PC-9 (cell line): ENCODE measurements at regions not wholly inside any gene's neighbourhood (a gene's known extent, or its start where the extent isn't known, plus 50 kb on each side); places are given as distances from the start of the nearest gene placed in this dataset.

Source experiments
- BruUV-seq: library from RNA; stranded (reverse); fragments of 400-500 nt; replicated peaks from 2 replicates; lab custom pipeline; 2021; lab: Mats Ljungman, UMichigan
- CTCF ChIA-PET: fragments of 300-600 bp; sonication (Branson Sonifier 250); formaldehyde crosslinking; loops from one replicate; lab custom pipeline; 2022; ENCODE audit warnings: antibody characterized with exemption; lab: Charles Lee
- POLR2A ChIA-PET: fragments of 300-600 bp; sonication (Branson Sonifier 250); formaldehyde crosslinking; loops from one replicate; lab custom pipeline; 2022; ENCODE audit warnings: antibody characterized with exemption; ENCODE audit not compliant: unreplicated experiment; lab: Charles Lee
- DNase-seq, 2 experiments: peaks; one replicate each; pipeline versions ENCODE4 v3.0.0 to v3.0.0-alpha.2; 2015 to 2022; ENCODE audit warnings: mixed read lengths in 1 of 2
- H2AFZ ChIP-seq: fragments of 200-600 bp; sonication (generic); 2 replicates; pipeline ENCODE4 v1.8.1; 2017; ENCODE audit warnings: antibody characterized with exemption
- H3F3A ChIP-seq: fragments of 200-600 bp; sonication (generic); 2 replicates; pipeline ENCODE4 v1.8.1; 2017; ENCODE audit warnings: antibody characterized with exemption, mild to moderate bottlenecking, low read depth; ENCODE audit not compliant: insufficient read depth
- H3K27ac ChIP-seq: fragments of 200-600 bp; sonication (generic); 2 replicates; pipeline ENCODE4 v1.6.1; 2016; ENCODE audit warnings: mixed run types
- H3K27me3 ChIP-seq: fragments of 200-600 bp; sonication (generic); 2 replicates; pipeline ENCODE4 v1.6.1; 2016; ENCODE audit warnings: low read depth, mixed run types; ENCODE audit not compliant: insufficient read depth
- H3K36me3 ChIP-seq: fragments of 200-600 bp; sonication (generic); 2 replicates; pipeline ENCODE4 v1.6.1; 2016; ENCODE audit warnings: low read depth, mixed run types
- H3K4me1 ChIP-seq: fragments of 200-600 bp; sonication (generic); replicated peaks from 2 replicates; pipeline ENCODE4 v1.6.1; 2016; ENCODE audit warnings: mixed run types; ENCODE audit not compliant: insufficient read depth
- H3K4me2 ChIP-seq: fragments of 200-600 bp; sonication (generic); 2 replicates; pipeline ENCODE4 v1.6.1; 2017; ENCODE audit warnings: mixed run types
- H3K4me3 ChIP-seq: fragments of 200-600 bp; sonication (generic); 2 replicates; pipeline ENCODE4 v1.6.1; 2016; ENCODE audit warnings: mixed run types
- H3K79me2 ChIP-seq: fragments of 200-600 bp; sonication (generic); 2 replicates; pipeline ENCODE4 v1.6.1; 2017; ENCODE audit warnings: low read depth, mixed run types
- H3K9me2 ChIP-seq: fragments of 200-600 bp; sonication (generic); 2 replicates; pipeline ENCODE4 v1.8.1; 2017; ENCODE audit warnings: mild to moderate bottlenecking; ENCODE audit not compliant: insufficient read depth
- H3K9me3 ChIP-seq: fragments of 200-600 bp; sonication (generic); 2 replicates; pipeline ENCODE4 v1.8.1; 2016; ENCODE audit warnings: low read depth; ENCODE audit not compliant: insufficient read depth
- H4K20me1 ChIP-seq: fragments of 200-600 bp; sonication (generic); 2 replicates; pipeline ENCODE4 v1.8.1; 2017; ENCODE audit not compliant: insufficient read depth
- EZH2 ChIP-seq: fragments of 200-600 bp; sonication (generic); IDR thresholded peaks from 2 replicates; pipeline ENCODE4 v1.8.0; 2017; ENCODE audit warnings: antibody characterized with exemption, low read depth
- intact Hi-C: fragments of 100-400 bp; cut with micrococcal nuclease; formaldehyde crosslinking; loops from one replicate; pipeline ENCODE4 v1.10.0; 2022; ENCODE audit not compliant: unreplicated experiment
- TF ChIP-seq, protein P1 (sequence below): fragments of 200-600 bp; sonication (generic); conservative IDR thresholded peaks from 2 replicates; pipeline ENCODE4 v1.6.1; 2017; ENCODE audit warnings: mixed run types, antibody characterized with exemption, mild to moderate bottlenecking, moderate library complexity

DNA sequence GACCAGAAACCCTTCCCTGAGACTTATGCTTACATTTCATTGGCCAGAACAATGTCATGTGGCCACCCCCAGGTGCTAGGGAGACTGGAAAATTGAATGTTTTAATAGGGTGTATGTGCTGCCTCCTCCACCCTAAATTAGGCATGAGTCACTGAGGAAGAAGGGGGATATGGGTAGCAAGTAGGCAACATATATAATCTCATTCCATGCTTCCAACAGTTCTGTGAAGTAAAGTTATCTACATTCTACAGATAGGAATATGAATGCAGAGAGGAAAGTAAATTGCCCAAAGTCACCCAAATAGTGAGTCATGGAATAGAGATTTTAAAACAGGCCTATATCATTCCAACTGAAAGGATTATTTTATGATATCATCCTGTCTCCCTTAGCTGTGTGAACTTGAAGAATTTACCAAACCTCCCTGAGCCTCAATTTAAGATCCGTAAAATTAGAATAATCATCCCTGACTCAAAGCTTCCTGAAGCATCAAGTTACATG is 168.6 kb upstream of the FGGY start:
- Histone ChIP-seq H3K4me2 (no peak overlapping the region), H3K9me3 (no peaks in the 10 kb centered on the region)
- POLR2A ChIA-PET = interaction anchor here (0.6 to 1.0 kb wide), 4 partner anchors 10 to 450 kb away, joined by 3 to 9 read pairs (median 6); partner anchors contain the start of gene JUN

GRCh38 chr1:59128784-59129227 is 168.1 kb upstream of the FGGY start:
- CTCF ChIA-PET = interaction anchor here (0.9 kb wide), 1 partner anchor 14 kb away, joined by 3 read pairs; no protein-coding TSS in a partner anchor
- TF ChIP-seq, protein P1, sequence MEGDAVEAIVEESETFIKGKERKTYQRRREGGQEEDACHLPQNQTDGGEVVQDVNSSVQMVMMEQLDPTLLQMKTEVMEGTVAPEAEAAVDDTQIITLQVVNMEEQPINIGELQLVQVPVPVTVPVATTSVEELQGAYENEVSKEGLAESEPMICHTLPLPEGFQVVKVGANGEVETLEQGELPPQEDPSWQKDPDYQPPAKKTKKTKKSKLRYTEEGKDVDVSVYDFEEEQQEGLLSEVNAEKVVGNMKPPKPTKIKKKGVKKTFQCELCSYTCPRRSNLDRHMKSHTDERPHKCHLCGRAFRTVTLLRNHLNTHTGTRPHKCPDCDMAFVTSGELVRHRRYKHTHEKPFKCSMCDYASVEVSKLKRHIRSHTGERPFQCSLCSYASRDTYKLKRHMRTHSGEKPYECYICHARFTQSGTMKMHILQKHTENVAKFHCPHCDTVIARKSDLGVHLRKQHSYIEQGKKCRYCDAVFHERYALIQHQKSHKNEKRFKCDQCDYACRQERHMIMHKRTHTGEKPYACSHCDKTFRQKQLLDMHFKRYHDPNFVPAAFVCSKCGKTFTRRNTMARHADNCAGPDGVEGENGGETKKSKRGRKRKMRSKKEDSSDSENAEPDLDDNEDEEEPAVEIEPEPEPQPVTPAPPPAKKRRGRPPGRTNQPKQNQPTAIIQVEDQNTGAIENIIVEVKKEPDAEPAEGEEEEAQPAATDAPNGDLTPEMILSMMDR = no peak
- no peak for TF ChIP-seq EZH2
- Histone ChIP-seq H3K36me3 (no peaks in the 10 kb centered on the region), H4K20me1 (no peaks in the 10 kb centered on the region), H3K9me2 (no peaks in the 10 kb centered on the region), H3F3A (no peaks in the 10 kb centered on the region), H3K4me3 (no peak overlapping the region), H2AFZ (no peak overlapping the region), H3K4me1 (peaks cover 13% of the 10 kb centered on the region; the same call in 1 of the 2 replicates), H3K9me3 (no peaks in the 10 kb centered on the region), H3K4me2 (no peak overlapping the region), H3K27ac (no peak overlapping the region), H3K79me2 (no peaks in the 10 kb centered on the region), H3K27me3 (no peaks in the 10 kb centered on the region)
- intact Hi-C loops = no loop called here
- no TSS peak for BruUV-seq
- peak in 1 of 2 experiments; percentile 35 for DNase-seq
- POLR2A ChIA-PET = interaction anchor here (0.6 to 1.0 kb wide), 6 partner anchors 10 to 587 kb away, joined by 3 to 9 read pairs (median 4); partner anchors contain the start of gene JUN

More for the DNA sequence above, 168.6 kb upstream of the FGGY start:
- Histone ChIP-seq H3K9me2 (no peaks in the 10 kb centered on the region), H3K4me1 (peaks cover 13% of the 10 kb centered on the region; the same call in 1 of the 2 replicates), H3F3A (no peaks in the 10 kb centered on the region), H4K20me1 (no peaks in the 10 kb centered on the region), H3K27me3 (no peaks in the 10 kb centered on the region), H3K36me3 (no peaks in the 10 kb centered on the region), H3K4me3 (no peak overlapping the region), H3K27ac (no peak overlapping the region), H3K79me2 (no peaks in the 10 kb centered on the region), H2AFZ (no peak overlapping the region)
- intact Hi-C loops = no loop called here
- TF ChIP-seq, protein P1 = no peak
- no peak for TF ChIP-seq EZH2
- CTCF ChIA-PET = interaction anchor here (0.9 kb wide), 1 partner anchor 15 kb away, joined by 3 read pairs; no protein-coding TSS in a partner anchor
- no TSS peak for BruUV-seq
- DNase-seq = peak in 1 of 2 experiments; percentile 33

GRCh38 chr1:59132295-59132694 is 164.6 kb upstream of the FGGY start:
- no peaks in the 10 kb centered on the region for H3K79me2 ChIP-seq
- H3K4me1 ChIP-seq = peaks cover 25% of the 10 kb centered on the region; the same call in 1 of the 2 replicates
- no peak overlapping the region for H2AFZ ChIP-seq
- no peaks in the 10 kb centered on the region for H3F3A ChIP-seq
- TF ChIP-seq, protein P1 = no peak
- TF ChIP-seq EZH2 = no peak
- H3K9me2 ChIP-seq = no peaks in the 10 kb centered on the region
- POLR2A ChIA-PET = no interaction called here
- DNase-seq = no peak
- no peak overlapping the region for H3K27ac ChIP-seq
- H3K4me3 ChIP-seq = no peak overlapping the region
- intact Hi-C loops = no loop called here
- CTCF ChIA-PET = no interaction called here
- no TSS peak for BruUV-seq
- H3K4me2 ChIP-seq = no peak overlapping the region
- no peaks in the 10 kb centered on the region for H3K27me3 ChIP-seq
- H4K20me1 ChIP-seq = no peaks in the 10 kb centered on the region
- no peaks in the 10 kb centered on the region for H3K9me3 ChIP-seq
- H3K36me3 ChIP-seq = no peaks in the 10 kb centered on the region
